ENCODE measurements at regions not wholly inside any gene's neighbourhood (a gene's known extent, or its start where the extent isn't known, plus 50 kb on each side); places are given as distances from the start of the nearest gene placed in this dataset.

DNA sequence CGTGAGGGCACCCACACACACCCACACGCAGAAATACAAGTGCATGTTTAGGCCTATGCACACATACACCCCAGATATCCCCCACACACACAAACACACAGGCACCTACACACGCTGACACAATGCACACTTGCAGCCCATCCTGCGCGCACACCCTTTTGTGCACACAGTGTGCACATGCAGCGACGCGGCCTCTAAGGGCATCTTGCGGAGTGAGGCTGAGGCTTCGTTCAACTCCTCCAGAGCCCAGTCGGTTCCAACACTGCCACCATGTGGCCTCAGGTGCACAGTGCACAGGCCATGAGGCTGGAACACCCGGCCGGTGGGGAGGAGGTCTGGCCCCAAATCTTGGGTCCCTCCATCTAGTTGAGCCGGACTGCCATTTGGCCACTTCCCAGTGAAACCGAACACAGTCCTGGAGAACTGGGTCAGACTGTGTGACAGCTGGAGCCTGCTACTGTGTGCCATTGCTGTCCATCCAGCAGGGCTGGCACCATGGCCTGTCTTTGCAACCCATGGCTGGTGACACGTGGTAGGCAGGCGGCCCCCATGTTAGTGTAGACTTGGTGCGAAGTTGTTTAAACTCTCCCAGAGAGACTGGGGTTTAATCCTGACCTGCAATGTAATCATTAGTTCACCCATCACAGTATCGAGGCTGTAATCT is 97.7 kb upstream of the MVB12B start:
- FAIRE-seq = peak; percentile 77
- no peaks in the 10 kb centered on the region for H3K79me2 ChIP-seq (ENCODE audit: control insufficient read depth, insufficient read depth, low read length)
- no peak overlapping the region for H2AFZ ChIP-seq (ENCODE audit: low read depth, low read length)
- H3K9ac ChIP-seq (replicated peaks; ENCODE audit: extremely low read depth, insufficient read depth, low read length) = no peak overlapping the region
- dilution Hi-C loops (cut with MboI; ENCODE audit: extremely low pct_ligation_motif_present, low sequenced_read_pairs) = no loop called here
- CTCF ChIA-PET = interaction anchor here (1.0 to 3.1 kb wide), 3 partner anchors 670 to 821 kb away, joined by 3 to 35 read pairs (median 3); no protein-coding TSS in a partner anchor
- TF ChIP-seq, protein P1, sequence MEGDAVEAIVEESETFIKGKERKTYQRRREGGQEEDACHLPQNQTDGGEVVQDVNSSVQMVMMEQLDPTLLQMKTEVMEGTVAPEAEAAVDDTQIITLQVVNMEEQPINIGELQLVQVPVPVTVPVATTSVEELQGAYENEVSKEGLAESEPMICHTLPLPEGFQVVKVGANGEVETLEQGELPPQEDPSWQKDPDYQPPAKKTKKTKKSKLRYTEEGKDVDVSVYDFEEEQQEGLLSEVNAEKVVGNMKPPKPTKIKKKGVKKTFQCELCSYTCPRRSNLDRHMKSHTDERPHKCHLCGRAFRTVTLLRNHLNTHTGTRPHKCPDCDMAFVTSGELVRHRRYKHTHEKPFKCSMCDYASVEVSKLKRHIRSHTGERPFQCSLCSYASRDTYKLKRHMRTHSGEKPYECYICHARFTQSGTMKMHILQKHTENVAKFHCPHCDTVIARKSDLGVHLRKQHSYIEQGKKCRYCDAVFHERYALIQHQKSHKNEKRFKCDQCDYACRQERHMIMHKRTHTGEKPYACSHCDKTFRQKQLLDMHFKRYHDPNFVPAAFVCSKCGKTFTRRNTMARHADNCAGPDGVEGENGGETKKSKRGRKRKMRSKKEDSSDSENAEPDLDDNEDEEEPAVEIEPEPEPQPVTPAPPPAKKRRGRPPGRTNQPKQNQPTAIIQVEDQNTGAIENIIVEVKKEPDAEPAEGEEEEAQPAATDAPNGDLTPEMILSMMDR (IDR thresholded peaks at IDR 0.05; ENCODE audit: extremely low read depth in 1 of 2, insufficient read depth in 1 of 2, low read depth in 1 of 2, low read length in 2 of 2) = peak; percentile 83 to 95
- TF ChIP-seq JUN (IDR thresholded peaks at IDR 0.05; ENCODE audit: borderline replicate concordance, insufficient read depth, insufficient read length, low read depth) (no peak), MAX (IDR thresholded peaks at IDR 0.05; ENCODE audit: insufficient read depth, insufficient read length) (peak; percentile 39)
- H4K20me1 ChIP-seq (replicated peaks; ENCODE audit: control insufficient read depth, extremely low read depth, insufficient read depth, low read length) = no peaks in the 10 kb centered on the region
- no peak overlapping the region for H3K4me3 ChIP-seq (replicated peaks in 1 of 3; ENCODE audit: insufficient read depth in 1 of 3, low read depth in 1 of 3, low read length in 3 of 3)
- no peak overlapping the region for H3K4me2 ChIP-seq (ENCODE audit: insufficient read depth, low read length)
- no peaks in the 10 kb centered on the region for H3K9me1 ChIP-seq (replicated peaks; ENCODE audit: control insufficient read depth, extremely low read depth, insufficient read depth, low read length)
- no TSS peak for BruUV-seq (replicated peaks)
- no peak overlapping the region for H3K27ac ChIP-seq (ENCODE audit: insufficient read depth, low read depth, low read length)
- DNase-seq (ENCODE audit: low read depth, low spot score) = peak; percentile 60
- no peaks in the 10 kb centered on the region for H3K9me3 ChIP-seq (replicated peaks; ENCODE audit: control insufficient read depth, insufficient read depth, low read length)
- H3K36me3 ChIP-seq (ENCODE audit: control insufficient read depth in 2 of 2, extremely low read depth in 1 of 2, insufficient read depth in 2 of 2, low read length in 2 of 2) = no peaks in the 10 kb centered on the region
- POLR2A ChIA-PET = no interaction called here
- no peaks in the 10 kb centered on the region for H3K4me1 ChIP-seq (ENCODE audit: control insufficient read depth, extremely low read depth, insufficient read depth, low read length)
- peaks cover 2 to 5% of the 10 kb centered on the region in 2 experiments for H3K27me3 ChIP-seq (ENCODE audit: control insufficient read depth in 2 of 2, insufficient read depth in 2 of 2, low read length in 2 of 2)
- intact Hi-C loops (cut with micrococcal nuclease) = loop anchor here (1.0 to 2.0 kb wide), 5 partner anchors 170 to 821 kb away; no protein-coding TSS in a partner anchor

DNA sequence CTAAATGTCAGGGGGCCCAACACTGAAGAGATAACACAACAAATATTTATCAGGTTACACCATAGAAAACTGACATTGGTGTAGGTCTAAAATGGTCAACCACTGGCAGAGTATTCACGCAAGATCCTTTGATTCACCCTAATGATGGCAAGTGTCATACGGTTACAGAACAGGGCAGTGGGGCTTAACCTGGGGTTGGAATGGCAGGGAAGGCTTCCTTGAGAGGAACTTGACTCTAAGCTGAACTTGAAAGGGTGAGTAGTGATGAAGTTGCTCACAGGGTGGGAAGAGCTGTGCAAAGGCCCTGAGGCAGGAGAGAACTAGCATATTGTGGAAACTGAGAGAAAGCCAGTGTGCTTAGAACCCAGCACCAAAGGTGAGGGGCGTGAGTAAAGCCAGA is 97.1 kb upstream of the MVB12B start:
- dilution Hi-C loops (cut with MboI; ENCODE audit: extremely low pct_ligation_motif_present, low sequenced_read_pairs) = no loop called here

More for the DNA sequence above, 97.1 kb upstream of the MVB12B start:
- BruUV-seq (replicated peaks) = no TSS peak
- no peaks in the 10 kb centered on the region for H3K4me1 ChIP-seq (ENCODE audit: control insufficient read depth, extremely low read depth, insufficient read depth, low read length)
- H3K9me1 ChIP-seq (replicated peaks; ENCODE audit: control insufficient read depth, extremely low read depth, insufficient read depth, low read length) = no peaks in the 10 kb centered on the region
- POLR2A ChIA-PET = no interaction called here
- CTCF ChIA-PET = interaction anchor here (1.1 to 3.1 kb wide), 4 partner anchors 169 to 822 kb away, joined by 3 to 35 read pairs (median 5); no protein-coding TSS in a partner anchor
- H3K4me2 ChIP-seq (ENCODE audit: insufficient read depth, low read length) = no peak overlapping the region
- no peak overlapping the region for H3K4me3 ChIP-seq (replicated peaks in 1 of 3; ENCODE audit: insufficient read depth in 1 of 3, low read depth in 1 of 3, low read length in 3 of 3)
- no peak for FAIRE-seq
- H3K36me3 ChIP-seq (ENCODE audit: control insufficient read depth in 2 of 2, extremely low read depth in 1 of 2, insufficient read depth in 2 of 2, low read length in 2 of 2) = no peaks in the 10 kb centered on the region
- no peak for DNase-seq (ENCODE audit: low read depth, low spot score)
- no peaks in the 10 kb centered on the region for H3K9me3 ChIP-seq (replicated peaks; ENCODE audit: control insufficient read depth, insufficient read depth, low read length)
- H3K27ac ChIP-seq (ENCODE audit: insufficient read depth, low read depth, low read length) = no peak overlapping the region
- no peaks in the 10 kb centered on the region for H3K79me2 ChIP-seq (ENCODE audit: control insufficient read depth, insufficient read depth, low read length)
- H2AFZ ChIP-seq (ENCODE audit: low read depth, low read length) = no peak overlapping the region
- no peaks in the 10 kb centered on the region for H4K20me1 ChIP-seq (replicated peaks; ENCODE audit: control insufficient read depth, extremely low read depth, insufficient read depth, low read length)
- H3K27me3 ChIP-seq (ENCODE audit: control insufficient read depth in 2 of 2, insufficient read depth in 2 of 2, low read length in 2 of 2) = no peaks in the 10 kb centered on the region
- TF ChIP-seq MYC (IDR thresholded peaks at IDR 0.05; ENCODE audit: low read depth, low read length) (no peak), FOS (IDR thresholded peaks at IDR 0.05; ENCODE audit: borderline replicate concordance, insufficient read depth, low read length) (no peak), EZH2 (IDR thresholded peaks at IDR 0.05; ENCODE audit: borderline replicate concordance, low read depth, low read length, severe bottlenecking) (no peak), MAX (IDR thresholded peaks at IDR 0.05; ENCODE audit: insufficient read depth, insufficient read length) (no peak), JUN (IDR thresholded peaks at IDR 0.05; ENCODE audit: borderline replicate concordance, insufficient read depth, insufficient read length, low read depth) (no peak), POLR2AphosphoS5 (IDR thresholded peaks at IDR 0.05; ENCODE audit: insufficient read depth, low read depth, low read length) (no peak), GATA2 (IDR thresholded peaks at IDR 0.05; ENCODE audit: insufficient read depth, insufficient read length, low read depth, low read length) (no peak), POLR2A (IDR thresholded peaks at IDR 0.05; ENCODE audit: low read depth, low read length) (no peak)
- TF ChIP-seq, protein P1 (IDR thresholded peaks at IDR 0.05; ENCODE audit: extremely low read depth in 1 of 2, insufficient read depth in 1 of 2, low read depth in 1 of 2, low read length in 2 of 2) = no peak
- H3K9ac ChIP-seq (replicated peaks; ENCODE audit: extremely low read depth, insufficient read depth, low read length) = no peak overlapping the region
- intact Hi-C loops (cut with micrococcal nuclease) = loop anchor here (1.0 to 2.0 kb wide), 5 partner anchors 169 to 821 kb away; no protein-coding TSS in a partner anchor

Data from endothelial cell of umbilical vein (primary cell).